ENCODE measurements at regions not wholly inside any gene's neighbourhood (a gene's known extent, or its start where the extent isn't known, plus 50 kb on each side); places are given as distances from the start of the nearest gene placed in this dataset.

- TF ChIP-seq CTCF (IDR thresholded peaks at IDR 0.05) (peak; percentile 32), ZFX (IDR thresholded peaks at IDR 0.05; ENCODE audit: borderline replicate concordance) (no peak)
Measured at GRCh38 chr18:67845035-67845434, 328.5 kb upstream of the DSEL start.
